ENCODE measurements at regions not wholly inside any gene's neighbourhood (a gene's known extent, or its start where the extent isn't known, plus 50 kb on each side); places are given as distances from the start of the nearest gene placed in this dataset.

DNA sequence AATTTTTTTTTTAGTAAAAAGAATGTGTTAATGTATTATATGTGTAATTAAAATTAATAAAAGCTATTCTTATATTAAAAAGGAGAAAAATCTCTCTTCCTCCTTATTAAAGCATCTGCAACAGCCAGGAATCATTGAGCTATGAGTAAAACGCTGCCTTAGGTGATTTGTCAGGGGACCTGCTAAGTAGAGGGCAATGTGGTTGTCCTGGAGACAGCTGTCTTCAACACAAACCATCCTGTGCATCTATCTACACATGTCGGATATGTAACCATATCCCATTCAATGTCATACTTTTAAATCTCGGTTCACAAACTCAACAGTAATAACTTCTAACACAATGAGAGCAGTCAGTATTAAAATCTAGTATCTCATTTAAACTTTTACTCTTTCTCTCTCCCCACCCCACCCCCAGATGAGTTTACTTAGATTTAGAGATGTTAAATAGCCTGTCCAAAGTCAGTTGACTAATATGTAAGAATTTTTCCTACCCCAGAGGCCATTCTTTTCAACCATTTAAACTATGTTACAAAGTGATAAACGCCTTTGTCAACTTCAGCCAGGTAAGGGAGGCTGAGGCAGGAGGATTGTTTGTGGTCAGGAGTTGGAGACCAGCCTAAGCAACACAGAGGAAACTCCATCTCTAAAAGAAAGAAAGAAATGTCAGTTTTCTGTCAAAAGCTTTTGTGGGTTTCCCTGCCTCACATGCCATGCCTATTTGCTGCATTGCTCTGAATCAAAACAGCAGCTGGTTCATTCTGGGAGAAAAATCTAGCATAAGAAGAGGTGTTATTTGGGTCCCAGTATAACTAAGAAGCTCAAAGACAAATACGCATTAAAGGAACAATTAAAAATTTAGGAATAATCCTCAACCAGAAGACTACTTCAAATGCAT lies 413.7 kb upstream of the CCDC196 start:
- intact Hi-C loops (cut with DNase I; ENCODE audit: low total_unique reads), result no loop called here
- Histone ChIP-seq H3K9me3 (no peaks in the 10 kb centered on the region), H3K27ac (no peak overlapping the region), H3K4me3 (no peak overlapping the region), H3K27me3 (no peaks in the 10 kb centered on the region), H3K36me3 (ENCODE audit: low read depth, missing control alignments) (no peaks in the 10 kb centered on the region), H3K4me1 (no peaks in the 10 kb centered on the region)
- TF ChIP-seq, protein P1, sequence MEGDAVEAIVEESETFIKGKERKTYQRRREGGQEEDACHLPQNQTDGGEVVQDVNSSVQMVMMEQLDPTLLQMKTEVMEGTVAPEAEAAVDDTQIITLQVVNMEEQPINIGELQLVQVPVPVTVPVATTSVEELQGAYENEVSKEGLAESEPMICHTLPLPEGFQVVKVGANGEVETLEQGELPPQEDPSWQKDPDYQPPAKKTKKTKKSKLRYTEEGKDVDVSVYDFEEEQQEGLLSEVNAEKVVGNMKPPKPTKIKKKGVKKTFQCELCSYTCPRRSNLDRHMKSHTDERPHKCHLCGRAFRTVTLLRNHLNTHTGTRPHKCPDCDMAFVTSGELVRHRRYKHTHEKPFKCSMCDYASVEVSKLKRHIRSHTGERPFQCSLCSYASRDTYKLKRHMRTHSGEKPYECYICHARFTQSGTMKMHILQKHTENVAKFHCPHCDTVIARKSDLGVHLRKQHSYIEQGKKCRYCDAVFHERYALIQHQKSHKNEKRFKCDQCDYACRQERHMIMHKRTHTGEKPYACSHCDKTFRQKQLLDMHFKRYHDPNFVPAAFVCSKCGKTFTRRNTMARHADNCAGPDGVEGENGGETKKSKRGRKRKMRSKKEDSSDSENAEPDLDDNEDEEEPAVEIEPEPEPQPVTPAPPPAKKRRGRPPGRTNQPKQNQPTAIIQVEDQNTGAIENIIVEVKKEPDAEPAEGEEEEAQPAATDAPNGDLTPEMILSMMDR (IDR thresholded peaks at IDR 0.05), result no peak
- no peak for TF ChIP-seq POLR2A (IDR thresholded peaks at IDR 0.05)
- no peak for DNase-seq
- WGBS, 2 donors, result 91 to 93% methylated on average over 5 of the region's 5 CpGs

DNA sequence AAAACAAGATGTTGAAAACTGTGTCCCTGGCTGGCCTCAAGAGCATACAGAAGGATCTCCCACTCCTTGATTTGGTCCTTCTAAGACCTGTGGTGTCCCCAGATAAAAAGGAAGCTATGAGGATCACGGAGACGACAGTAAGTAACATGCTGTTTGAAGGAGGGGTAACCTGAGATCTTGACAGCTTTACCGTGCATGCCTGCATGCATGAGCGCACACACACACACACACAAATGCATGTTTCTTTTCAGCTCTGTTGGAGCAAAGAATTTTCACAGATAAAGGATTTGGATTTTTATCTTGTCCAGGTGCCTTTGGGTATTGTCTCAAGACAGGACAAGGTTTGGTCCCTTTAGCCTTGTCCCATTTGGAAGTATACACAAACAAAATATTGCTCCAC lies 411.6 kb upstream of the CCDC196 start:
- Histone ChIP-seq H3K9me3 (no peaks in the 10 kb centered on the region), H3K27ac (no peak overlapping the region), H3K4me3 (no peak overlapping the region), H3K36me3 (ENCODE audit: low read depth, missing control alignments) (no peaks in the 10 kb centered on the region), H3K27me3 (no peaks in the 10 kb centered on the region), H3K4me1 (no peaks in the 10 kb centered on the region)
- TF ChIP-seq, protein P1 (IDR thresholded peaks at IDR 0.05), result no peak
- TF ChIP-seq POLR2A (IDR thresholded peaks at IDR 0.05), result no peak
- no peak for DNase-seq
- intact Hi-C loops (cut with DNase I; ENCODE audit: low total_unique reads), result no loop called here
- 65 to 79% methylated on average over 4 of the region's 4 CpGs for WGBS, 2 donors

DNA sequence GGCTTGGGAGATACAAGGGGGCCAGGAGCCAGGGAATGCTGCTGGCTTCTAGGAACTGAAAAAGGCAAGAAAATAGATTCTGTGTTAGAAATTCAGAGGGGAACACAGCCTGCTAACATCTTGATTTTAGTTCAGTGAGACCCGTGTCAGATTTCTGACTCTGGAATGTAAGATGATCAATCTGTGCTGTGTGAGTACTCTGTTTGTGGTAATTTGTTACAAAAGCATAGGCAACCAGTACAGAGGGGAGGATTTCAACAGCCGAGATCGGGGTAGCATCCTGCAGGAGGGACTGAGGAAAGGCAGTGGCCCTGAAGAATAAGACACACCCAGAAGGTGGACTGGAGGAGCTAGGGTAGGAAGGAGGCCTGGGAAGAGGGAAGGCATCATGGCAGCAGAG lies 410.0 kb upstream of the CCDC196 start:
- no peak for DNase-seq
- H3K27me3 ChIP-seq, result no peaks in the 10 kb centered on the region
- H3K27ac ChIP-seq, result no peak overlapping the region
- intact Hi-C loops (cut with DNase I; ENCODE audit: low total_unique reads), result no loop called here
- H3K9me3 ChIP-seq, result no peaks in the 10 kb centered on the region
- no peak for TF ChIP-seq POLR2A (IDR thresholded peaks at IDR 0.05)
- TF ChIP-seq, protein P1 (IDR thresholded peaks at IDR 0.05), result no peak
- H3K4me3 ChIP-seq, result no peak overlapping the region
- WGBS, 2 donors, result 56 to 63% methylated on average over 3 of the region's 3 CpGs
- H3K4me1 ChIP-seq, result no peaks in the 10 kb centered on the region
- H3K36me3 ChIP-seq (ENCODE audit: low read depth, missing control alignments), result no peaks in the 10 kb centered on the region

DNA sequence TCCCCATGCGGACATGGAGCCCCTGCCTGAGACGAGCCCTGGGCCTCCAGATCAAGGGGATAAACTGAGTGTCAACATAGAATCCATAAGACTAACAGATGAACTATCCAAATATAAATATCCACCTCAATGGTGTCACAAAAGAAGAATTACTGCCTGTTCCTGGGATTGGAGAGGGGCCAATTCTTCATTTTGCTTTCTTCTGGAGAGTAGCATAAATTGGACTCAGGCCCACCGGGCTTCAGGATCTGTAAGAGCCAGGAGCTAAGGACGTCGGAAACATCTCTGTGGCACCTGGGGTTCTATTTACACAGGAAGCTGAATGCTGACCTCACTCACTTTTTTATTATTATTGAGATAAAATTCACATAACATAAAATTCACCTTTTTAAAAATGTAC lies 408.2 kb upstream of the CCDC196 start:
- H3K27me3 ChIP-seq, result no peaks in the 10 kb centered on the region
- TF ChIP-seq POLR2A (IDR thresholded peaks at IDR 0.05), result no peak
- TF ChIP-seq, protein P1 (IDR thresholded peaks at IDR 0.05), result no peak
- no peak overlapping the region for H3K27ac ChIP-seq
- intact Hi-C loops (cut with DNase I; ENCODE audit: low total_unique reads), result no loop called here
- DNase-seq, result no peak
- H3K9me3 ChIP-seq, result no peaks in the 10 kb centered on the region
- no peaks in the 10 kb centered on the region for H3K4me1 ChIP-seq
- WGBS, 2 donors, result 56 to 71% methylated on average over 5 of the region's 5 CpGs
- no peaks in the 10 kb centered on the region for H3K36me3 ChIP-seq (ENCODE audit: low read depth, missing control alignments)
- H3K4me3 ChIP-seq, result no peak overlapping the region
